K562 (cell line): ENCODE measurements at regions not wholly inside any gene's neighbourhood (a gene's known extent, or its start where the extent isn't known, plus 50 kb on each side); places are given as distances from the start of the nearest gene placed in this dataset.

Experiments
- ATAC-seq: fragments of 200-7000 bp; cut with Tn5 transposase; 3 replicates; pipeline ENCODE4 v1.9.1; 2020; ENCODE audit warnings: moderate library complexity
- BruUV-seq: library from RNA; stranded (reverse); fragments of 400-500 nt; replicated peaks from 2 replicates; lab custom pipeline; 2021; lab: Mats Ljungman, UMichigan
- CTCF ChIA-PET: fragments of 300-600 bp; formaldehyde crosslinking; extraction: SDS; loops from one replicate; lab custom pipeline; 2021; ENCODE audit warnings: low intra/inter-chr PET ratio; lab: Yijun Ruan, JAX
- POLR2A ChIA-PET: fragments of 300-600, 350-650 bp; sonication (Branson Sonifier 250); formaldehyde crosslinking; extraction: SDS; loops from one replicate; lab custom pipeline; 2021; ENCODE audit warnings: antibody characterized with exemption, inconsistent platforms; lab: Yijun Ruan, JAX
- DNase-seq, 4 experiments: peaks; one replicate each; pipeline versions ENCODE4 v3.0.0 to v3.0.0-alpha.2; 2011 to 2018; ENCODE audit warnings: low spot score in 3 of 4, mixed read lengths in 3 of 4; ENCODE audit errors: extremely low read depth in 1 of 4
- FAIRE-seq: peaks from 2 replicates; lab custom pipeline; 2011; peaks lifted over from hg19 to GRCh38; lab: Jason Lieb, UNC
- H2AFZ ChIP-seq: 2 replicates; pipeline ENCODE4 v1.6.0; 2011; ENCODE audit warnings: low read depth, low read length, control low read depth, inconsistent platforms
- H3K27ac ChIP-seq: fragments of 200-600 bp; 3 replicates; pipeline ENCODE4 v1.8.0; 2011; ENCODE audit warnings: low read depth, mild to moderate bottlenecking, control low read depth, inconsistent platforms, low read length, moderate library complexity, mixed read lengths; ENCODE audit errors: extremely low read depth
- H3K27me3 ChIP-seq, 2 experiments: fragments of 300-600 bp in 1 of 2; 2 replicates in 1 of 2; 3 replicates in 1 of 2; pipeline versions ENCODE4 v1.6.0 to v1.8.0; 2011; ENCODE audit warnings: inconsistent platforms in 2 of 2, low read length in 2 of 2, mild to moderate bottlenecking in 1 of 2, mixed read lengths in 1 of 2, moderate library complexity in 1 of 2; ENCODE audit not compliant: control insufficient read depth in 2 of 2, insufficient read depth in 2 of 2
- H3K36me3 ChIP-seq: fragments of 300-600 bp; 3 replicates; pipeline ENCODE4 v1.8.0; 2011; ENCODE audit warnings: mild to moderate bottlenecking, low read length, inconsistent platforms; ENCODE audit not compliant: control insufficient read depth, insufficient read depth
- H3K4me1 ChIP-seq, 2 experiments: fragments of 200-600 bp in 1 of 2; replicated peaks in 1 of 2; 2 replicates in 1 of 2; 3 replicates in 1 of 2; pipeline versions ENCODE4 v1.5.1 to v1.8.0; 2011; ENCODE audit warnings: inconsistent platforms in 2 of 2, low read length in 2 of 2, mild to moderate bottlenecking in 1 of 2, mixed read lengths in 1 of 2, moderate library complexity in 1 of 2; ENCODE audit not compliant: control insufficient read depth in 2 of 2, insufficient read depth in 2 of 2
- H3K4me2 ChIP-seq: 2 replicates; pipeline ENCODE4 v1.6.1; 2011; ENCODE audit warnings: low read length, control low read depth, inconsistent platforms, mixed read lengths; ENCODE audit not compliant: insufficient read depth
- H3K4me3 ChIP-seq: fragments of 200-600 bp; sonication (generic), shearing (Covaris generic); 2 replicates; pipeline ENCODE4 v1.5.1; 2016; ENCODE audit warnings: control low read depth, inconsistent platforms
- H3K79me2 ChIP-seq: fragments of 200-600 bp; 3 replicates; pipeline ENCODE4 v1.8.0; 2011; ENCODE audit warnings: low read length, inconsistent platforms; ENCODE audit not compliant: control insufficient read depth, insufficient read depth
- H3K9ac ChIP-seq, 2 experiments: 2 replicates each; pipeline versions ENCODE4 v1.6.0 to v1.6.1; 2011; ENCODE audit warnings: low read depth in 2 of 2, low read length in 2 of 2, control low read depth in 1 of 2, inconsistent platforms in 1 of 2, mild to moderate bottlenecking in 1 of 2, mixed read lengths in 1 of 2; ENCODE audit not compliant: insufficient read depth in 1 of 2
- H3K9me1 ChIP-seq: one replicate; pipeline ENCODE4 v1.6.0; 2011; ENCODE audit warnings: inconsistent platforms, mild to moderate bottlenecking, low read length, moderate library complexity; ENCODE audit not compliant: control insufficient read depth, insufficient read depth
- H3K9me3 ChIP-seq: replicated peaks from 2 replicates; pipeline ENCODE4 v1.5.1; 2011; ENCODE audit warnings: low read depth, low read length, inconsistent platforms; ENCODE audit not compliant: control insufficient read depth, insufficient read depth
- H4K20me1 ChIP-seq: replicated peaks from 2 replicates; pipeline ENCODE4 v1.6.1; 2011; ENCODE audit warnings: low read length, inconsistent platforms, mixed read lengths; ENCODE audit not compliant: control insufficient read depth, insufficient read depth
- CBFA2T3 ChIP-seq: fragments of 450-650 bp; IDR thresholded peaks from 2 replicates; pipeline ENCODE4 v1.6.1; 2017
- CBX8 ChIP-seq: fragments of 200-600 bp; sonication (generic); IDR thresholded peaks from 2 replicates; pipeline ENCODE4 v1.6.1; 2012; ENCODE audit warnings: borderline replicate concordance, mixed run types, low read depth, mild to moderate bottlenecking, moderate library complexity, mixed read lengths, low read length, control low read depth, inconsistent platforms; ENCODE audit not compliant: poor library complexity, severe bottlenecking; ENCODE audit errors: extremely low read depth
- E2F6 ChIP-seq, 2 experiments: IDR thresholded peaks; 2 replicates each; pipeline ENCODE4 v1.6.1; 2011; ENCODE audit warnings: borderline replicate concordance in 1 of 2, control low read depth in 1 of 2, low read depth in 1 of 2, low read length in 1 of 2, mild to moderate bottlenecking in 1 of 2, mixed read lengths in 1 of 2, moderate library complexity in 1 of 2; ENCODE audit not compliant: insufficient read depth in 1 of 2, insufficient read length in 1 of 2, poor library complexity in 1 of 2, severe bottlenecking in 1 of 2; ENCODE audit errors: extremely low read depth in 1 of 2
- FOXP4 ChIP-seq: sonication (generic); formaldehyde crosslinking; IDR thresholded peaks from 2 replicates; pipeline ENCODE4 v1.8.0; 2022; ENCODE audit warnings: mild to moderate bottlenecking, missing genetic modification reagents, borderline replicate concordance
- HIVEP1 ChIP-seq: fragments of 250-450 bp; sonication (Bioruptor Pico); IDR thresholded peaks from 2 replicates; pipeline ENCODE4 v1.4.0; 2020; ENCODE audit warnings: mild to moderate bottlenecking
- HMGXB4 ChIP-seq: sonication (generic); formaldehyde crosslinking; IDR thresholded peaks from 2 replicates; pipeline ENCODE4 v1.8.1; 2023; ENCODE audit warnings: mild to moderate bottlenecking, missing genetic modification reagents
- MYNN ChIP-seq, 2 experiments: sonication (generic); formaldehyde crosslinking in 1 of 2; IDR thresholded peaks; 2 replicates each; pipeline versions ENCODE4 v1.5.0 to v1.6.1; 2016 to 2020; ENCODE audit warnings: antibody characterized with exemption in 1 of 2, missing genetic modification reagents in 1 of 2
- NCOR1 ChIP-seq: fragments of 450-650 bp; IDR thresholded peaks from 2 replicates; pipeline ENCODE4 v1.6.1; 2016; ENCODE audit warnings: mild to moderate bottlenecking, moderate library complexity
- NFIX ChIP-seq: fragments of 250-450 bp; sonication (Bioruptor Pico); IDR thresholded peaks from 2 replicates; pipeline ENCODE4 v1.4.0; 2020; ENCODE audit warnings: low read depth, mild to moderate bottlenecking, moderate library complexity
- NRF1 ChIP-seq, 2 experiments: fragments of 450-650 bp; IDR thresholded peaks in 1 of 2; conservative IDR thresholded peaks in 1 of 2; 2 replicates each; pipeline ENCODE4 v1.6.1; 2014; ENCODE audit warnings: mild to moderate bottlenecking in 2 of 2
- RCOR1 ChIP-seq, 2 experiments: IDR thresholded peaks; 2 replicates each; pipeline ENCODE4 v1.6.1; 2012; ENCODE audit warnings: low read depth in 2 of 2, low read length in 2 of 2, borderline replicate concordance in 1 of 2, improper control_type of control experiment in 1 of 2
- RFX1 ChIP-seq: fragments of 450-650 bp; IDR thresholded peaks from 2 replicates; pipeline ENCODE4 v1.6.1; 2016; ENCODE audit warnings: mild to moderate bottlenecking, moderate library complexity
- TAF9B ChIP-seq: fragments of 450-650 bp; IDR thresholded peaks from 2 replicates; pipeline ENCODE4 v1.6.1; 2018; ENCODE audit warnings: mild to moderate bottlenecking; ENCODE audit not compliant: partially characterized antibody
- TCF3 ChIP-seq: sonication (generic); formaldehyde crosslinking; IDR thresholded peaks from 2 replicates; pipeline ENCODE4 v1.4.0; 2020; ENCODE audit warnings: mild to moderate bottlenecking, missing genetic modification reagents
- TFAP4 ChIP-seq: sonication (generic); formaldehyde crosslinking; IDR thresholded peaks from 2 replicates; pipeline ENCODE4 v1.8.0; 2022; ENCODE audit warnings: missing genetic modification reagents, mild to moderate bottlenecking, moderate library complexity, borderline replicate concordance
- ZNF12 ChIP-seq: sonication (generic); formaldehyde crosslinking; IDR thresholded peaks from 2 replicates; pipeline ENCODE4 v1.4.0; 2020; ENCODE audit warnings: mild to moderate bottlenecking, missing genetic modification reagents
- ZNF41 ChIP-seq: fragments of 250-450 bp; sonication (Bioruptor Pico); conservative IDR thresholded peaks from 2 replicates; pipeline ENCODE4 v1.4.0; 2020; ENCODE audit warnings: mild to moderate bottlenecking
- WGBS: fragments of 100-300 bp; shearing (Covaris generic); methylation state at CpG from one replicate; pipeline ENCODE4 v1.1.6; 2016; ENCODE audit warnings: low coverage, mixed read lengths; ENCODE audit not compliant: insufficient coverage; ENCODE audit errors: missing lambda C conversion rate; 5-methylcytosine and 5-hydroxymethylcytosine counted together
- in situ Hi-C: fragments of 300-500 bp; cut with MboI; formaldehyde crosslinking; loops from 4 replicates; pipeline ENCODE4 v1.15.0; 2018; ENCODE audit warnings: inconsistent platforms, mixed read lengths
- intact Hi-C: fragments of 100-400 bp; cut with micrococcal nuclease; formaldehyde crosslinking; loops from 2 replicates; pipeline ENCODE4 v1.14.2; 2022

GRCh38 chr15:87645723-87646122 is 610.8 kb downstream of the NTRK3 start:
- no peak overlapping the region for H3K9ac ChIP-seq
- H3K36me3 ChIP-seq = peaks cover 4% of the 10 kb centered on the region; the same call in 2 of the 3 replicates
- H3K9me1 ChIP-seq = no peaks in the 10 kb centered on the region
- intact Hi-C loops (no loop called here), in situ Hi-C loops (no loop called here)
- no peaks in the 10 kb centered on the region for H3K9me3 ChIP-seq
- H3K4me3 ChIP-seq = no peak overlapping the region
- BruUV-seq = no TSS peak
- peaks cover 26% of the 10 kb centered on the region; the same call in 2 of the 3 replicates for H3K79me2 ChIP-seq
- ATAC-seq (peak; percentile 82), DNase-seq (peak in 3 of 4 experiments; percentile 26 to 62 (median 60)), FAIRE-seq (peak; percentile 52)
- H3K4me1 ChIP-seq = peaks cover 0 to 14% of the 10 kb centered on the region in 2 experiments; a peak in 4 of 5 replicates
- no peak overlapping the region for H3K27ac ChIP-seq
- no peak overlapping the region for H3K4me2 ChIP-seq
- CTCF ChIA-PET = no interaction called here
- H3K27me3 ChIP-seq = no peaks in the 10 kb centered on the region
- WGBS = 12% methylated on average over 5 of the region's 5 CpGs
- H4K20me1 ChIP-seq = no peaks in the 10 kb centered on the region
- no peak overlapping the region for H2AFZ ChIP-seq
- POLR2A ChIA-PET = interaction anchor here (0.9 kb wide), 1 partner anchor 9 kb away, joined by 4 read pairs; no protein-coding TSS in a partner anchor
- TF ChIP-seq HIVEP1 (CRISPR knock-in tag) (no peak), RFX1 (no peak), FOXP4 (CRISPR knock-in tag) (no peak), E2F6 (IDR thresholded peaks at IDR 0.05; ENCODE audit: borderline replicate concordance in 1 of 2, extremely low read depth in 1 of 2, insufficient read depth in 1 of 2, insufficient read length in 1 of 2, low read depth in 1 of 2, low read length in 1 of 2, poor library complexity in 1 of 2, severe bottlenecking in 1 of 2) (no peak), RCOR1 (IDR thresholded peaks at IDR 0.05; ENCODE audit: borderline replicate concordance in 1 of 2, low read depth in 2 of 2, low read length in 2 of 2) (no peak), NFIX (CRISPR knock-in tag) (no peak), TAF9B (no peak), HMGXB4 (no peak), CBFA2T3 (peak; percentile 72), ZNF41 (no peak), NCOR1 (peak; percentile 34; the same call in 1 of the 2 replicates), TCF3 (CRISPR knock-in tag) (peak; percentile 63), ZNF12 (CRISPR knock-in tag) (no peak), CBX8 (no peak), MYNN (IDR thresholded peaks at IDR 0.05) (0 out of 2 replicates have a peak, but pooled peaks have one; percentile 49), MYNN (CRISPR knock-in tag; IDR thresholded peaks at IDR 0.05) (no peak), NRF1 (conservative IDR thresholded peaks at IDR 0.05 in 1 of 2, IDR thresholded peaks at IDR 0.05 in 1 of 2) (peak in 1 of 2 experiments; percentile 54; a peak in 3 of 4 replicates), TFAP4 (CRISPR knock-in tag) (no peak)
